ENCODE measurements at regions not wholly inside any gene's neighbourhood (a gene's known extent, or its start where the extent isn't known, plus 50 kb on each side); places are given as distances from the start of the nearest gene placed in this dataset.

- Histone ChIP-seq H3K27ac (no peak overlapping the region), H3K9me3 (no peaks in the 10 kb centered on the region), H3K27me3 (peaks cover 39% of the 10 kb centered on the region), H3K4me3 (no peak overlapping the region), H3K4me1 (no peaks in the 10 kb centered on the region), H3K36me3 (no peaks in the 10 kb centered on the region)
- 89 to 92% methylated on average over 4 to 30 of the region's 30 CpGs for WGBS, 2 donors (ENCODE audit: low coverage in 1 of 2)
- in situ Hi-C loops (cut with MboI; ENCODE audit: low pct_ligation_motif_present in 1 of 4, low pct_unique_long_range_greater_than_20kb in 1 of 4, low sequenced_read_pairs in 3 of 4) = no loop called here
- no peak for DNase-seq
- TF ChIP-seq CTCF (IDR thresholded peaks at IDR 0.05) (no peak), POLR2A (IDR thresholded peaks at IDR 0.05) (no peak), POLR2AphosphoS5 (IDR thresholded peaks at IDR 0.05) (no peak), EP300 (IDR thresholded peaks at IDR 0.05; ENCODE audit: low read depth) (no peak)
- intact Hi-C loops (cut with DNase I; ENCODE audit: low total_unique reads) = no loop called here
These were observed 87.6 kb downstream of the YTHDF1 start for GRCh38 chr20:63128367-63128766.

GRCh38 chr20:63127700-63128364, 88.1 kb downstream of the YTHDF1 start:
- in situ Hi-C loops (cut with MboI; ENCODE audit: low pct_ligation_motif_present in 1 of 4, low pct_unique_long_range_greater_than_20kb in 1 of 4, low sequenced_read_pairs in 3 of 4) = no loop called here
- intact Hi-C loops (cut with DNase I; ENCODE audit: low total_unique reads) = no loop called here
- TF ChIP-seq POLR2A (IDR thresholded peaks at IDR 0.05) = no peak
- no peak for TF ChIP-seq EP300 (IDR thresholded peaks at IDR 0.05; ENCODE audit: low read depth)
- TF ChIP-seq POLR2AphosphoS5 (IDR thresholded peaks at IDR 0.05) = no peak
- TF ChIP-seq CTCF (IDR thresholded peaks at IDR 0.05) = no peak
- H3K27ac ChIP-seq = no peak overlapping the region
- peaks cover 39% of the 10 kb centered on the region for H3K27me3 ChIP-seq
- H3K4me3 ChIP-seq = no peak overlapping the region
- H3K36me3 ChIP-seq = no peaks in the 10 kb centered on the region
- WGBS, 2 donors (ENCODE audit: low coverage in 1 of 2) = 74 to 79% methylated on average over 19 to 21 of the region's 21 CpGs
- DNase-seq = no peak
- H3K4me1 ChIP-seq = no peaks in the 10 kb centered on the region
- H3K9me3 ChIP-seq = no peaks in the 10 kb centered on the region

- no peaks in the 10 kb centered on the region for H3K36me3 ChIP-seq
- in situ Hi-C loops (cut with MboI; ENCODE audit: low pct_ligation_motif_present in 1 of 4, low pct_unique_long_range_greater_than_20kb in 1 of 4, low sequenced_read_pairs in 3 of 4) = no loop called here
- no peak overlapping the region for H3K27ac ChIP-seq
- H3K27me3 ChIP-seq = peaks cover 39% of the 10 kb centered on the region
- 61 to 65% methylated on average over 11 to 18 of the region's 18 CpGs for whole genome bisulfite sequencing, 2 donors (ENCODE audit: low coverage in 1 of 2)
- TF ChIP-seq EP300 (IDR thresholded peaks at IDR 0.05; ENCODE audit: low read depth) (no peak), POLR2A (IDR thresholded peaks at IDR 0.05) (no peak), POLR2AphosphoS5 (IDR thresholded peaks at IDR 0.05) (no peak), CTCF (IDR thresholded peaks at IDR 0.05) (no peak)
- H3K9me3 ChIP-seq = no peaks in the 10 kb centered on the region
- no peak overlapping the region for H3K4me3 ChIP-seq
- H3K4me1 ChIP-seq = no peaks in the 10 kb centered on the region
- DNase-seq = no peak
- intact Hi-C loops (cut with DNase I; ENCODE audit: low total_unique reads) = no loop called here
These were observed 88.8 kb downstream of the YTHDF1 start for GRCh38 chr20:63126876-63127699.

GRCh38 chr20:63125838-63126601, 89.9 kb downstream of the YTHDF1 start:
- no peak for DNase-seq
- WGBS, 2 donors (ENCODE audit: low coverage in 1 of 2) = 65 to 72% methylated on average over 4 to 19 of the region's 19 CpGs
- no peak for TF ChIP-seq POLR2AphosphoS5 (IDR thresholded peaks at IDR 0.05)
- TF ChIP-seq EP300 (IDR thresholded peaks at IDR 0.05; ENCODE audit: low read depth) = no peak
- TF ChIP-seq CTCF (IDR thresholded peaks at IDR 0.05) = no peak
- H3K4me1 ChIP-seq = no peaks in the 10 kb centered on the region
- no peak overlapping the region for H3K27ac ChIP-seq
- intact Hi-C loops (cut with DNase I; ENCODE audit: low total_unique reads) = no loop called here
- peaks cover 36% of the 10 kb centered on the region for H3K27me3 ChIP-seq
- H3K9me3 ChIP-seq = no peaks in the 10 kb centered on the region
- in situ Hi-C loops (cut with MboI; ENCODE audit: low pct_ligation_motif_present in 1 of 4, low pct_unique_long_range_greater_than_20kb in 1 of 4, low sequenced_read_pairs in 3 of 4) = no loop called here
- H3K36me3 ChIP-seq = no peaks in the 10 kb centered on the region
- no peak overlapping the region for H3K4me3 ChIP-seq
